HepG2 (cell line): ENCODE measurements at regions not wholly inside any gene's neighbourhood (a gene's known extent, or its start where the extent isn't known, plus 50 kb on each side); places are given as distances from the start of the nearest gene placed in this dataset.

Experiments used
- ADNP ChIP-seq: sonication (generic); formaldehyde crosslinking; IDR thresholded peaks from 2 replicates; pipeline ENCODE4 v1.4.0; 2020; ENCODE audit warnings: missing genetic modification reagents
- AKAP8 ChIP-seq: sonication (generic); formaldehyde crosslinking; IDR thresholded peaks from 2 replicates; pipeline ENCODE4 v1.5.1; 2020; ENCODE audit warnings: mild to moderate bottlenecking, missing genetic modification reagents
- BCLAF1 ChIP-seq: fragments of 450-650 bp; IDR thresholded peaks from 2 replicates; pipeline ENCODE4 v1.6.1; 2017; ENCODE audit warnings: mild to moderate bottlenecking
- CENPX ChIP-seq: sonication (generic); formaldehyde crosslinking; IDR thresholded peaks from 2 replicates; pipeline ENCODE4 v1.9.0; 2021; ENCODE audit warnings: mild to moderate bottlenecking, missing genetic modification reagents, moderate library complexity
- GRHL1 ChIP-seq: sonication (generic); formaldehyde crosslinking; conservative IDR thresholded peaks from 2 replicates; pipeline ENCODE4 v1.8.0; 2022; ENCODE audit warnings: missing genetic modification reagents
- HNF4G ChIP-seq, 2 experiments: sonication (generic) in 1 of 2; formaldehyde crosslinking in 1 of 2; IDR thresholded peaks; 2 replicates each; pipeline versions ENCODE4 v1.4.0 to v1.6.1; 2011 to 2020; ENCODE audit warnings: borderline replicate concordance in 2 of 2, low read depth in 2 of 2, mild to moderate bottlenecking in 2 of 2, low read length in 1 of 2, missing genetic modification reagents in 1 of 2, moderate library complexity in 1 of 2
- NFATC3 ChIP-seq: sonication (generic); formaldehyde crosslinking; IDR thresholded peaks from 2 replicates; pipeline ENCODE4 v1.5.1; 2020; ENCODE audit warnings: mild to moderate bottlenecking, missing genetic modification reagents
- XBP1 ChIP-seq: sonication (generic); formaldehyde crosslinking; IDR thresholded peaks from 2 replicates; pipeline ENCODE4 v1.5.0; 2020; ENCODE audit warnings: missing genetic modification reagents
- ZNF333 ChIP-seq: sonication (generic); formaldehyde crosslinking; IDR thresholded peaks from 2 replicates; pipeline ENCODE4 v1.4.0; 2020; ENCODE audit warnings: mild to moderate bottlenecking, missing genetic modification reagents, borderline replicate concordance
- ZNF34 ChIP-seq: sonication (generic); formaldehyde crosslinking; IDR thresholded peaks from 2 replicates; pipeline ENCODE4 v1.4.0; 2020; ENCODE audit warnings: mild to moderate bottlenecking, missing genetic modification reagents, borderline replicate concordance
- ZNF580 ChIP-seq: IDR thresholded peaks from 2 replicates; pipeline ENCODE4 v1.6.1; 2016; ENCODE audit warnings: low read depth, borderline replicate concordance

GRCh38 chr2:43011158-43011491 is 215.3 kb downstream of the ZFP36L2 start (continued):
- TF ChIP-seq HNF4G (IDR thresholded peaks at IDR 0.05; ENCODE audit: borderline replicate concordance, low read depth, low read length) (no peak), HNF4G (CRISPR knock-in tag; IDR thresholded peaks at IDR 0.05; ENCODE audit: borderline replicate concordance, low read depth) (no peak), BCLAF1 (no peak), XBP1 (CRISPR knock-in tag) (no peak), ZNF34 (CRISPR knock-in tag) (no peak), AKAP8 (CRISPR knock-in tag) (no peak), CENPX (CRISPR knock-in tag) (no peak), ZNF580 (CRISPR knock-in tag) (no peak), ADNP (no peak), ZNF333 (CRISPR knock-in tag) (no peak), GRHL1 (CRISPR knock-in tag) (no peak), NFATC3 (no peak)
